ENCODE measurements at regions not wholly inside any gene's neighbourhood (a gene's known extent, or its start where the extent isn't known, plus 50 kb on each side); places are given as distances from the start of the nearest gene placed in this dataset.

- Histone ChIP-seq H3K79me1 (ENCODE audit: low read depth, low read length) (no peaks in the 10 kb centered on the region), H3K4me3 (ENCODE audit: extremely low read depth in 1 of 4, insufficient read depth in 2 of 4, low read depth in 3 of 4, low read length in 4 of 4) (no peak overlapping the region), H3K27me3 (replicated peaks in 1 of 4; ENCODE audit: control insufficient read depth in 3 of 4, extremely low read depth in 1 of 4, insufficient read depth in 3 of 4, low read length in 3 of 4) (no peaks in the 10 kb centered on the region), H4K8ac (ENCODE audit: extremely low read depth, insufficient read depth, low read length) (no peak overlapping the region), H3K4ac (replicated peaks; ENCODE audit: insufficient read length, low read depth, low read length) (no peak overlapping the region), H3K56ac (replicated peaks; ENCODE audit: insufficient read length, low read depth, low read length) (no peak overlapping the region), H3K23me2 (ENCODE audit: low read depth, low read length) (no peaks in the 10 kb centered on the region), H3K27ac (ENCODE audit: low read depth, low read length) (no peak overlapping the region), H2AK5ac (ENCODE audit: low read depth, low read length) (no peak overlapping the region), H4K91ac (replicated peaks; ENCODE audit: insufficient read length, low read length) (no peak overlapping the region), H2BK5ac (ENCODE audit: low read depth, low read length) (no peak overlapping the region), H3K36me3 (ENCODE audit: control insufficient read depth in 2 of 4, insufficient read depth in 4 of 4, low read length in 3 of 4) (no peaks in the 10 kb centered on the region), H3K4me1 (replicated peaks in 1 of 4; ENCODE audit: control insufficient read depth in 3 of 4, insufficient read depth in 4 of 4, low read length in 3 of 4) (no peaks in the 10 kb centered on the region), H3K23ac (ENCODE audit: insufficient read length) (no peak overlapping the region), H3K18ac (ENCODE audit: extremely low read depth, low read length) (no peak overlapping the region), H2BK15ac (ENCODE audit: low read length) (no peak overlapping the region), H3K9me3 (ENCODE audit: insufficient read depth in 2 of 2, low read depth in 1 of 2, low read length in 1 of 2) (no peaks in the 10 kb centered on the region), H3K79me2 (ENCODE audit: control insufficient read depth in 1 of 2, insufficient read depth in 2 of 2, low read length in 2 of 2) (no peaks in the 10 kb centered on the region), H4K20me1 (replicated peaks in 1 of 2; ENCODE audit: control insufficient read depth in 1 of 2, insufficient read depth in 2 of 2, low read length in 2 of 2) (no peaks in the 10 kb centered on the region), H2BK12ac (ENCODE audit: low read depth, low read length) (no peak overlapping the region), H3K9ac (replicated peaks in 1 of 4; ENCODE audit: extremely low read depth in 1 of 4, low read depth in 3 of 4, low read length in 3 of 4) (no peak overlapping the region), H2BK120ac (replicated peaks; ENCODE audit: low read depth, low read length) (no peak overlapping the region), H2BK20ac (ENCODE audit: low read length) (no peak overlapping the region), H2AFZ (ENCODE audit: low read length) (no peak overlapping the region), H3K14ac (ENCODE audit: insufficient read length) (no peak overlapping the region), H4K5ac (ENCODE audit: insufficient read length, low read depth, low read length) (no peak overlapping the region), H3K4me2 (ENCODE audit: insufficient read depth in 1 of 2, low read depth in 2 of 2, low read length in 2 of 2) (no peak overlapping the region)
- ChIA-PET CTCF (ENCODE audit: partially characterized antibody) (no interaction called here), POLR2A (ENCODE audit: partially characterized antibody) (no interaction called here)
- FAIRE-seq: no peak
- 87 to 100% methylated on average over 1 to 2 of the region's 2 CpGs for WGBS, 2 experiments (ENCODE audit: extremely low coverage in 1 of 2, insufficient coverage in 1 of 2, insufficient read length in 1 of 2, insufficient replicate concordance in 2 of 2, low coverage in 1 of 2, low lambda C conversion rate in 2 of 2, missing lambda C conversion rate in 1 of 2)
- TF ChIP-seq TAF7 (optimal IDR thresholded peaks at IDR 0.05; ENCODE audit: borderline replicate concordance, low read depth, low read length) (no peak), CTBP2 (IDR thresholded peaks at IDR 0.05; ENCODE audit: borderline replicate concordance, insufficient read depth, insufficient read length, low read length) (no peak), GABPA (IDR thresholded peaks at IDR 0.05; ENCODE audit: borderline replicate concordance, insufficient read depth, low read length) (no peak)
- no peak for DNase-seq (ENCODE audit: low read depth in 1 of 2, low spot score in 2 of 2)
Observed at GRCh38 chr18:28256166-28256565, 79.2 kb upstream of the CDH2 start.
